ENCODE measurements at regions not wholly inside any gene's neighbourhood (a gene's known extent, or its start where the extent isn't known, plus 50 kb on each side); places are given as distances from the start of the nearest gene placed in this dataset.
"Not testable (repeated sequence)": the region's sequence is repeated elsewhere in the genome, so short reads cannot be mapped to it uniquely, and the experiment has no call there.

- TF ChIP-seq CTCF (IDR thresholded peaks at IDR 0.05); TAF1 (IDR thresholded peaks at IDR 0.05; ENCODE audit: borderline replicate concordance, low read depth, low read length): not testable (repeated sequence)
Observed at GRCh38 chr14:56365663-56366062, 213.9 kb upstream of the TMEM260 start.

Measured in SK-N-SH (cell line).